ENCODE measurements at regions not wholly inside any gene's neighbourhood (a gene's known extent, or its start where the extent isn't known, plus 50 kb on each side); places are given as distances from the start of the nearest gene placed in this dataset.
A peak's percentile ranks its signal among the peaks of the same experiment; 100 is the strongest.

DNA sequence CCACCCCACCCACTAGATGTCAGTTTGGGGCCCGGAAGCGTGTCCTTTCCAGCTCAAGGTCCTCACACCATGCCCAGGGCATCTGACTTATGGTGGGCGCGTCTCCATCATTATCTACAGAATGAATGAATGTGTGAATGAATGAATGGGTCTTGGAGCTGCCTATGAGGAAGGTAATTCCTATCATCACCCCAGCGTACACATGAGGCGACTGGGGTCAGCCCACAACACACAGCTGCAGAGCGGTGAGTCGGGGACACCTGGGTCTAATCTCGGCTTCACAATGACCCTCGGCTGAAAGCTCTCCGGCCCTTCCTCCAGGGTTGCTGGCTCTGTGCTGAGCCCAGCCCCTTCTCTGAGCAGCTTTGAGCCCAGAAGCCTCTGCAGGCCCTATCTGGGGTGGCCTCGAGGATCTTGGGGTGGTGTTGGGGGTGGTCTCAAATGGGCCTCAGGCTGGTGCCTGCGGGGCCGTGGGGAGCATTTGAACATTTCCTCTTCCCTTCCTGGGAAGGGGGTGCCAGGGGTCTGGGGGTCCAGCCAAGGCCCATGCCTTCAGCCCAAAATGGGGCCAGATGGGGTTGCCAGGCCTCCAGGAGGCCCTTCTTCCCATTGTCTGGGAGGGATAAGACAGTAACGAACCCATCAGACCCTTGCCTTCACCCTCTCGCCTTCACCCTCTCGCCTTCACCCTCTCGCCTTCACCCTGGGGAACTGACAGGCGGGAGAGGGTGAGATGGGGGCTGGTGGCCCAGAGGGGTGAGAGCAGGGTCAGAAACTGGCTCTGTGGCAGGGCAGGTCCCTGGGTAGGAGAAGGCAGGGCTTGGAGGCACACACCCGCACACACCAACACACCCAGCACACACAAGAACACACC is 82.4 kb downstream of the MYEOV start:
- Histone ChIP-seq H3K36me3 (ENCODE audit: control insufficient read depth, insufficient read depth, low read length) (no peaks in the 10 kb centered on the region), H3K27me3 (ENCODE audit: control insufficient read depth, insufficient read depth, low read length) (peaks cover 4% of the 10 kb centered on the region), H3K4me1 (ENCODE audit: control insufficient read depth, insufficient read depth, low read length) (peaks cover 46% of the 10 kb centered on the region), H3K9ac (ENCODE audit: low read length) (peak overlapping the region; percentile 55), H3K9me3 (ENCODE audit: control insufficient read depth, low read length) (no peaks in the 10 kb centered on the region), H3K4me3 (ENCODE audit: low read length) (peak overlapping the region; percentile 25)

- H3K27me3 ChIP-seq (ENCODE audit: control insufficient read depth, insufficient read depth, low read length) = peaks cover 4% of the 10 kb centered on the region
- H3K9me3 ChIP-seq (ENCODE audit: control insufficient read depth, low read length) = no peaks in the 10 kb centered on the region
- H3K4me3 ChIP-seq (ENCODE audit: low read length) = no peak overlapping the region
- peaks cover 46% of the 10 kb centered on the region for H3K4me1 ChIP-seq (ENCODE audit: control insufficient read depth, insufficient read depth, low read length)
- no peaks in the 10 kb centered on the region for H3K36me3 ChIP-seq (ENCODE audit: control insufficient read depth, insufficient read depth, low read length)
- H3K9ac ChIP-seq (ENCODE audit: low read length) = no peak overlapping the region
Measured at GRCh38 chr11:69377029-69377952, 83.3 kb downstream of the MYEOV start.

DNA sequence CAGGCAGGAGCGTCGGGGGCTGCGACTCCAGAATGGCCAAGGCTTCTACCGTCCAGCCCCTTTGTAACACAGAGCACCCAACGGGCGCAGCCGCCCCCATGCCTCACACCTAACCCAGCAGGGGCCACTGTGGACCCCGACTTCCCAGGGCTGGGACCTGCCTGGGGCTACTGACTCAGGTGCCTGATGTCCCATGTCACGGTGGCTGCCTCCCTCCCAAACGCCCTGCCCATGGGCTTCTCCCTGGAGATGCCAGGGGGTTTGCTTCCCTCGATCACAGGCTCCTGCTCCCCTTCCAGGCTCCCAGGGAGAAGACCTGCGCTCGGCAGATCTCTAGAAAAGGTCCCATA is 84.0 kb downstream of the MYEOV start:
- peaks cover 46% of the 10 kb centered on the region for H3K4me1 ChIP-seq (ENCODE audit: control insufficient read depth, insufficient read depth, low read length)
- no peak overlapping the region for H3K9ac ChIP-seq (ENCODE audit: low read length)
- H3K36me3 ChIP-seq (ENCODE audit: control insufficient read depth, insufficient read depth, low read length) = no peaks in the 10 kb centered on the region
- H3K27me3 ChIP-seq (ENCODE audit: control insufficient read depth, insufficient read depth, low read length) = peaks cover 4% of the 10 kb centered on the region
- H3K4me3 ChIP-seq (ENCODE audit: low read length) = no peak overlapping the region
- no peaks in the 10 kb centered on the region for H3K9me3 ChIP-seq (ENCODE audit: control insufficient read depth, low read length)

DNA sequence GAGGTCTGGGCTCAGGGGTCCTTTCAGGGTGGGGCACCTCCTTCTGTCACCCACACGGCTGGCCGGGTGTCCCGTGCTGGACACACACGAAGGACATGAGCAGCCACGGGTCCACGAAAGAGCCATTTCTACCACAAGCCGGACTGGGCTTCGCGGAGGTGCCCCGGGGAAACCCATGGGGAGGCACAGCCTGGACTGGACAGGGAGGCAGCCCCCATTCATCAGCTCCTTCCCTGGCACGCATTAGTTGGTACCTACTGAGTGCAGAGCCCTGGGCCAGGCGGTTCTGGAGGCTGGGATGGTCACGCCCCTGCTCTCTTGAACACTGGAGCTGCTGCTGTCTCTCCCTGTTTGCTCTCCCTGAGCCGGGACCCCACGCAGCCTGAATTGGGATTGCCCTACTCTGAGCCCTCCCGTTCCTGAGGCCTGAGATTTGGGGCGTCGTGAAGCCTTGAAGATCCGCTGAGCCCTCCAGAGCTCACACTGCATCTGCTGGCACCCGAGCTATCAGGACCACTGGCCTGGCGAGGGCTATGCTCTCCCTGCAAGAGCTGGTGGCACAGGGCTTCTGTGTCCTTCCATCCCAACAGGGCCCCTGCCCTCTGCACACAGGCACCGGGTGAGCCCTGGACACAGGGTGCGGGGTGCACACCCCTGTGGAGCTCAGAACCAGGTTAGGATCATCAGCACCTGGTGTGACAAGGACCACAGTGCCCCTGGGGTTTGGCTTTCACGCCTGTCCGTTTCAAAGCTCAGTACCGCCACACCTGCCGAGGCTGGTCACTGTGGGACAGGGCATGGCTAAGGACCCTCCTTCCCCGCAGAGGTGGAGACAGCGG is 84.6 kb downstream of the MYEOV start:
- peaks cover 4% of the 10 kb centered on the region for H3K27me3 ChIP-seq (ENCODE audit: control insufficient read depth, insufficient read depth, low read length)
- H3K9me3 ChIP-seq (ENCODE audit: control insufficient read depth, low read length) = no peaks in the 10 kb centered on the region
- H3K4me3 ChIP-seq (ENCODE audit: low read length) = no peak overlapping the region
- H3K9ac ChIP-seq (ENCODE audit: low read length) = no peak overlapping the region
- H3K4me1 ChIP-seq (ENCODE audit: control insufficient read depth, insufficient read depth, low read length) = peaks cover 44% of the 10 kb centered on the region
- no peaks in the 10 kb centered on the region for H3K36me3 ChIP-seq (ENCODE audit: control insufficient read depth, insufficient read depth, low read length)

DNA sequence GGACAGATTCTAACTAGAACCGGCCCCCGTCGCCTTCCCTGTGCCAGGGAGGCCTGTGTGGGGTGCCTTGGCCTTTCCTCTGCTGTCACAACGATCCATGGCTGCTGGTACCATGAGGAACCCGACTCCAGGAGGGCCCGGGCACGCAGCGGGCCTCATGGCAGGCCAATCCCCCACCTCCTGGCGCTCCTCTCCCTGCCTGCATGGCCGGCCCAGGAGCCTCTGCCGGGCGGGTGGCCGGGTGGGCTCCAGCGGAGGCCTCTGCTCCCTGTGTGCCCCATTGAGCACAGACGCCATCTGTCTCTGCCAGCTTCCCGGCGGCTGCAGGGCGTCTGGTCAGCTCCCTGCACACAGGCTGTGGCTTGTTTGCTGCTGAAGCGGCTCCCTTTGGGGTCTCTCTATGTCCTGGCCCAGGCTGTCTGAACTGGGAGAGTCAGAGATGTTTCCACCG is 86.5 kb downstream of the MYEOV start:
- H3K36me3 ChIP-seq (ENCODE audit: control insufficient read depth, insufficient read depth, low read length) = no peaks in the 10 kb centered on the region
- peaks cover 4% of the 10 kb centered on the region for H3K27me3 ChIP-seq (ENCODE audit: control insufficient read depth, insufficient read depth, low read length)
- no peaks in the 10 kb centered on the region for H3K9me3 ChIP-seq (ENCODE audit: control insufficient read depth, low read length)
- no peak overlapping the region for H3K4me3 ChIP-seq (ENCODE audit: low read length)
- H3K9ac ChIP-seq (ENCODE audit: low read length) = no peak overlapping the region
- H3K4me1 ChIP-seq (ENCODE audit: control insufficient read depth, insufficient read depth, low read length) = peaks cover 25% of the 10 kb centered on the region

DNA sequence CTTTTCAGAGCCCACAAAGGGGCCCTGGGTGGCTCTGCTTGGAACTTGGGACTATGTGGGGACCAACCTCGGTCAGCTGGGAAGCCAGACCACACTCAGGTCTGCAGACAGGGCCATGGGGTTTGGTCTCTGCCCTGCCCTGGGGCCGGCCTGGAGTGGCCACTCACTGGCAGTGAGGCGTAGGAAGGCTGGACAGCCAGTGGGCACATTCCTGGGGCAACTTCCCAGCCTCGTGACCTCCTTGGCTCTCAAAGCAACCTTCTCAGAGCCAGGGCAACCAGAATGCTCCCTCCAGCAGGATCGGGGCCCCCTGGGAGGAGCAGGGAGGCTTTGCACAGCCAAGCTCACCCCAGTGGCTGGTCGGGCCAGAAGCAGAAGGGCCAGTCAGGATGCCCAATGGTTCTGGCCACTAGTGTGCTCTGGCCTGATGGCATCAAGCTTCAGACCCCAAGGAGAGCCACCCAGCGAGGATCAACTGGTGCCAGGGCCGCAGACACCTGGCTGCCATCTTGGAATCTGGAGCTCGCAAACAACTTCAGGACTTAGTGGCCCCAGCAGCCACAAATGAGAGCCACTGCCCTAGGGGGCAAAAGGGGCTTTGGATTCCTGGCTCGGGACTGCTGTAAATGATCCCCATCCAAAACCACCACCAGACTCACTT is 87.1 kb downstream of the MYEOV start:
- H3K9me3 ChIP-seq (ENCODE audit: control insufficient read depth, low read length) = no peaks in the 10 kb centered on the region
- H3K27me3 ChIP-seq (ENCODE audit: control insufficient read depth, insufficient read depth, low read length) = peaks cover 4% of the 10 kb centered on the region
- peaks cover 19% of the 10 kb centered on the region for H3K4me1 ChIP-seq (ENCODE audit: control insufficient read depth, insufficient read depth, low read length)
- no peak overlapping the region for H3K4me3 ChIP-seq (ENCODE audit: low read length)
- H3K36me3 ChIP-seq (ENCODE audit: control insufficient read depth, insufficient read depth, low read length) = no peaks in the 10 kb centered on the region
- no peak overlapping the region for H3K9ac ChIP-seq (ENCODE audit: low read length)

DNA sequence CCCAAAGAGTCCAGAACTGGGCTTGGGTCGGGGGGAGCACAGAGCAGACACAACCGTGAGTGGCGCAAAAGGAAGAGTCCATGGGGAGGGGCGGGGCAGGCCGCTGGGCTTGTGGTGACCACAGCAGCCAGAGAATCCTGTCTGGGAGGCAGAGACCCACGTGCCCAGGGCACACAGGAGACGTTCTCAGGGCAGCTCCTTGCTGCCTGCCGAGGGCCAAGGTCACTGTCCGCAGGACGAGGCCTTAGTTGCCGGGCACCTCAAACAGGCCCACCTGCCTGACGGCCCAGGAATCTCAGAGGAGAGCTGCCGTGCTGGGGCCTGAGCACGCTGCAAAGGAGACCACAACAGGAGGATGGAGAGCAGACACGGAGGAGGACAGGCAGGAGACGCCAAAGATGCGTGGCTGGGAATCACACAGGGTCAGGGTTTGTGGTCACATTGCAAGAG is 87.8 kb downstream of the MYEOV start:
- Histone ChIP-seq H3K36me3 (ENCODE audit: control insufficient read depth, insufficient read depth, low read length) (no peaks in the 10 kb centered on the region), H3K9ac (ENCODE audit: low read length) (no peak overlapping the region), H3K9me3 (ENCODE audit: control insufficient read depth, low read length) (no peaks in the 10 kb centered on the region), H3K27me3 (ENCODE audit: control insufficient read depth, insufficient read depth, low read length) (peaks cover under 1% of the 10 kb centered on the region), H3K4me1 (ENCODE audit: control insufficient read depth, insufficient read depth, low read length) (peaks cover 12% of the 10 kb centered on the region), H3K4me3 (ENCODE audit: low read length) (no peak overlapping the region)

GRCh38 chr11:69382131-69383128 is 88.5 kb downstream of the MYEOV start:
- H3K9me3 ChIP-seq (ENCODE audit: control insufficient read depth, low read length) = no peaks in the 10 kb centered on the region
- H3K4me3 ChIP-seq (ENCODE audit: low read length) = no peak overlapping the region
- H3K9ac ChIP-seq (ENCODE audit: low read length) = no peak overlapping the region
- H3K4me1 ChIP-seq (ENCODE audit: control insufficient read depth, insufficient read depth, low read length) = peaks cover 5% of the 10 kb centered on the region
- no peaks in the 10 kb centered on the region for H3K27me3 ChIP-seq (ENCODE audit: control insufficient read depth, insufficient read depth, low read length)
- no peaks in the 10 kb centered on the region for H3K36me3 ChIP-seq (ENCODE audit: control insufficient read depth, insufficient read depth, low read length)

DNA sequence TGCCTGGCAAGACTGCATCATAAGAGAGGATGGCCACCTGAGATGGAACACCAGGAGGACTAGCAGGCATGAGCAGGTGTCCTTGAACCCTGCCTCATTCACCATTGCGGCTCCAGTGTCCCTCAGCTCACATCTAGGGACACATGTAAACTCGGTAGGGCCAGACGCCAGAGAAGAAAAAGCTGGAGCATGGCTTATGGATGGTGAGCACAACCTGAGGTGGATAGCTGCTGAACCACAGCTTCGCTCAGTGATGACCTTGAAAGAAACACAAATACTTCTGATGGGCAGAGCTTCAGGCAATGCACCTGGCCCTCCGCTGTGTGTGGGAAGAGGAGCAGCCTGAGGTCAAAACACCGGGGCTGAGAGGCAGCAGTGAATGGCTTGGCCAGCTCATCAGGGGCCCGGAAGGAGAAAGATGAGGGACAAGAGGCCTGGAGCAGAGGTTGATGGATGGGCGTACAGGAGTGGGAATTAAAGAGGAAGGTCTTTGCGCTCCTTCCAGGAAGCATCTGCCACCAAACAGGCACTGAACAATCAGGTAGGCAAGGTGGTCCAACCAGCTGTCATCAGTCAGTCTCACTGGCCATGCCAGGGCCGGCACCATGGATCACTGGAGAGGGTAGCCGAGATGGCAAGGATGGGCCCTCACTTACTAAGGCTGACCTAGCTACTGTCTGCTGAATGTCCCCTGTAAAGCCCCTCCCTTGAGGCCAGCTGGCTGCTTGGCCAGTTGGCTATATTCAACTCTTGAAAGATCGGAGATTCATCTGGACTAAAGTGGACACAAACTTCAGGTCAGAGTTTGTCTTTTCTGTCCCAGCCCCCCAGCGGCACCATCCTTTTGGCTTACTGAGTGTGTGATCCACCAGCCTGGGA is 89.7 kb downstream of the MYEOV start:
- Histone ChIP-seq H3K9me3 (ENCODE audit: control insufficient read depth, low read length) (no peaks in the 10 kb centered on the region), H3K4me3 (ENCODE audit: low read length) (no peak overlapping the region), H3K36me3 (ENCODE audit: control insufficient read depth, insufficient read depth, low read length) (no peaks in the 10 kb centered on the region), H3K27me3 (ENCODE audit: control insufficient read depth, insufficient read depth, low read length) (no peaks in the 10 kb centered on the region), H3K9ac (ENCODE audit: low read length) (no peak overlapping the region), H3K4me1 (ENCODE audit: control insufficient read depth, insufficient read depth, low read length) (peaks cover under 1% of the 10 kb centered on the region)

All from mucosa of stomach (tissue), 1 donor.